ENCODE measurements at regions not wholly inside any gene's neighbourhood (a gene's known extent, or its start where the extent isn't known, plus 50 kb on each side); places are given as distances from the start of the nearest gene placed in this dataset.

- Histone ChIP-seq H3K23me2 (ENCODE audit: low read depth, low read length) (no peaks in the 10 kb centered on the region), H4K91ac (replicated peaks; ENCODE audit: insufficient read length, low read length) (no peak overlapping the region), H3K36me3 (ENCODE audit: control insufficient read depth in 2 of 4, insufficient read depth in 4 of 4, low read length in 3 of 4) (no peaks in the 10 kb centered on the region), H3K14ac (ENCODE audit: insufficient read length) (no peak overlapping the region), H4K20me1 (replicated peaks in 1 of 2; ENCODE audit: control insufficient read depth in 1 of 2, insufficient read depth in 2 of 2, low read length in 2 of 2) (no peaks in the 10 kb centered on the region), H2BK5ac (ENCODE audit: low read depth, low read length) (no peak overlapping the region), H2BK15ac (ENCODE audit: low read length) (no peak overlapping the region), H3K27me3 (replicated peaks in 1 of 4; ENCODE audit: control insufficient read depth in 3 of 4, extremely low read depth in 1 of 4, insufficient read depth in 3 of 4, low read length in 3 of 4) (no peaks in the 10 kb centered on the region), H2AFZ (ENCODE audit: low read length) (no peak overlapping the region), H2AK5ac (ENCODE audit: low read depth, low read length) (no peak overlapping the region), H3K27ac (ENCODE audit: low read depth, low read length) (no peak overlapping the region), H3K18ac (ENCODE audit: extremely low read depth, low read length) (no peak overlapping the region), H2BK12ac (ENCODE audit: low read depth, low read length) (no peak overlapping the region), H3K4ac (replicated peaks; ENCODE audit: insufficient read length, low read depth, low read length) (no peak overlapping the region), H3K79me2 (ENCODE audit: control insufficient read depth in 1 of 2, insufficient read depth in 2 of 2, low read length in 2 of 2) (no peaks in the 10 kb centered on the region), H3K56ac (replicated peaks; ENCODE audit: insufficient read length, low read depth, low read length) (no peak overlapping the region), H3K4me3 (ENCODE audit: extremely low read depth in 1 of 4, insufficient read depth in 2 of 4, low read depth in 3 of 4, low read length in 4 of 4) (no peak overlapping the region), H3K9me3 (ENCODE audit: insufficient read depth in 2 of 2, low read depth in 1 of 2, low read length in 1 of 2) (no peaks in the 10 kb centered on the region), H3K79me1 (ENCODE audit: low read depth, low read length) (no peaks in the 10 kb centered on the region), H2BK120ac (replicated peaks; ENCODE audit: low read depth, low read length) (no peak overlapping the region), H4K8ac (ENCODE audit: extremely low read depth, insufficient read depth, low read length) (no peak overlapping the region), H3K4me1 (replicated peaks in 1 of 4; ENCODE audit: control insufficient read depth in 3 of 4, insufficient read depth in 4 of 4, low read length in 3 of 4) (no peaks in the 10 kb centered on the region), H4K5ac (ENCODE audit: insufficient read length, low read depth, low read length) (no peak overlapping the region), H2BK20ac (ENCODE audit: low read length) (no peak overlapping the region), H3K9ac (replicated peaks in 1 of 4; ENCODE audit: extremely low read depth in 1 of 4, low read depth in 3 of 4, low read length in 3 of 4) (no peak overlapping the region), H3K23ac (ENCODE audit: insufficient read length) (no peak overlapping the region), H3K4me2 (ENCODE audit: insufficient read depth in 1 of 2, low read depth in 2 of 2, low read length in 2 of 2) (no peak overlapping the region)
- FAIRE-seq (no peak), DNase-seq (ENCODE audit: low read depth in 1 of 2, low spot score in 2 of 2) (no peak)
- CTCF ChIA-PET (ENCODE audit: partially characterized antibody): no interaction called here
- POLR2A ChIA-PET (ENCODE audit: partially characterized antibody): no interaction called here
- WGBS, 2 experiments (ENCODE audit: extremely low coverage in 1 of 2, insufficient coverage in 1 of 2, insufficient read length in 1 of 2, insufficient replicate concordance in 2 of 2, low coverage in 1 of 2, low lambda C conversion rate in 2 of 2, missing lambda C conversion rate in 1 of 2): 97% methylated on average over 1 of the region's 1 CpG; no CpG with 5 or more reads in 1 of the 2 experiments
- TF ChIP-seq USF2 (IDR thresholded peaks at IDR 0.05; ENCODE audit: low read length) (no peak), SIRT6 (IDR thresholded peaks at IDR 0.05; ENCODE audit: low read length) (no peak), SUZ12 (IDR thresholded peaks at IDR 0.05; ENCODE audit: low read length) (no peak), TCF12 (IDR thresholded peaks at IDR 0.05; ENCODE audit: low read depth, low read length) (no peak), CBX5 (IDR thresholded peaks at IDR 0.05; ENCODE audit: low read depth, low read length) (no peak), POLR2A (IDR thresholded peaks at IDR 0.05; ENCODE audit: control extremely low read depth in 1 of 2, low read depth in 2 of 2, low read length in 2 of 2) (no peak), ZNF274 (IDR thresholded peaks at IDR 0.05; ENCODE audit: borderline replicate concordance, extremely low read depth, low read length) (no peak), E2F6 (IDR thresholded peaks at IDR 0.05) (no peak), YY1 (IDR thresholded peaks at IDR 0.05; ENCODE audit: low read depth, low read length) (no peak), KDM1A (IDR thresholded peaks at IDR 0.05; ENCODE audit: borderline replicate concordance, low read length) (no peak), TEAD4 (IDR thresholded peaks at IDR 0.05; ENCODE audit: low read depth, low read length) (no peak), TAF1 (IDR thresholded peaks at IDR 0.05; ENCODE audit: low read depth, low read length) (no peak), SP4 (IDR thresholded peaks at IDR 0.05; ENCODE audit: low read length) (no peak), SIN3A (conservative IDR thresholded peaks at IDR 0.05 in 1 of 2, IDR thresholded peaks at IDR 0.05 in 1 of 2; ENCODE audit: low read depth in 1 of 2, low read length in 2 of 2) (no peak), TBP (IDR thresholded peaks at IDR 0.05; ENCODE audit: low read depth, low read length) (no peak)
Measured at GRCh38 chr5:101068298-101068697, 165.2 kb upstream of the ST8SIA4 start.

All from H1 (cell line).